Activated naive CD8-positive, alpha-beta T cell treated with anti-CD3 and anti-CD28 coated beads, Interleukin-2, amount 50 U/mL, for 24 hours (primary cell): ENCODE measurements at regions not wholly inside any gene's neighbourhood (a gene's known extent, or its start where the extent isn't known, plus 50 kb on each side); places are given as distances from the start of the nearest gene placed in this dataset.
A peak's percentile ranks its signal among the peaks of the same experiment; 100 is the strongest.

Experiments
- ATAC-seq: fragments of 150-1000 bp; cut with Tn5 transposase; one replicate; pipeline ENCODE4 v1.10.0; 2021
- DNase-seq: peaks from one replicate; pipeline ENCODE4 v3.0.0; 2021
- H3K27ac Mint-ChIP-seq: one replicate; pipeline ENCODE4 v1.8.0; 2021; ENCODE audit warnings: mild to moderate bottlenecking, mixed read lengths
- H3K27me3 Mint-ChIP-seq: one replicate; pipeline ENCODE4 v1.8.0; 2021; ENCODE audit warnings: mixed read lengths
- H3K36me3 Mint-ChIP-seq: one replicate; pipeline ENCODE4 v1.8.0; 2021; ENCODE audit warnings: low read depth, mixed read lengths
- H3K4me1 Mint-ChIP-seq: one replicate; pipeline ENCODE4 v1.8.0; 2021; ENCODE audit warnings: mixed read lengths
- H3K4me3 Mint-ChIP-seq: one replicate; pipeline ENCODE4 v1.8.0; 2021; ENCODE audit warnings: mild to moderate bottlenecking, moderate library complexity, mixed read lengths
- H3K9me3 Mint-ChIP-seq: one replicate; pipeline ENCODE4 v1.8.0; 2021; ENCODE audit warnings: mixed read lengths

GRCh38 chr16:72481419-72481818 is 309.5 kb upstream of the PMFBP1 start:
- peaks cover 1% of the 10 kb centered on the region for H3K36me3 Mint-ChIP-seq

GRCh38 chr16:72480911-72481310 is 309.0 kb upstream of the PMFBP1 start:
- ATAC-seq (no peak), DNase-seq (no peak)
- Mint-ChIP-seq H3K27ac (no peak overlapping the region), H3K36me3 (peaks cover 1% of the 10 kb centered on the region), H3K4me1 (peaks cover 31% of the 10 kb centered on the region), H3K27me3 (no peaks in the 10 kb centered on the region), H3K9me3 (no peaks in the 10 kb centered on the region), H3K4me3 (no peak overlapping the region)

More at GRCh38 chr16:72481419-72481818, 309.5 kb upstream of the PMFBP1 start:
- Mint-ChIP-seq H3K4me3 (no peak overlapping the region), H3K9me3 (no peaks in the 10 kb centered on the region), H3K27ac (no peak overlapping the region), H3K4me1 (peaks cover 31% of the 10 kb centered on the region), H3K27me3 (no peaks in the 10 kb centered on the region)
- ATAC-seq = no peak
- no peak for DNase-seq

- Mint-ChIP-seq H3K27ac (no peak overlapping the region), H3K4me1 (peaks cover 24% of the 10 kb centered on the region), H3K27me3 (no peaks in the 10 kb centered on the region), H3K4me3 (no peak overlapping the region), H3K36me3 (peaks cover 1% of the 10 kb centered on the region), H3K9me3 (no peaks in the 10 kb centered on the region)
- DNase-seq (no peak), ATAC-seq (no peak)
Measured at GRCh38 chr16:72475688-72476087, 303.7 kb upstream of the PMFBP1 start.

GRCh38 chr16:72474501-72475123 is 302.7 kb upstream of the PMFBP1 start:
- peak; percentile 96 for ATAC-seq
- peaks cover 20% of the 10 kb centered on the region for H3K4me1 Mint-ChIP-seq
- peak overlapping the region; percentile 29 for H3K4me3 Mint-ChIP-seq
- peaks cover 1% of the 10 kb centered on the region for H3K36me3 Mint-ChIP-seq
- no peak for DNase-seq
- H3K9me3 Mint-ChIP-seq = no peaks in the 10 kb centered on the region
- no peaks in the 10 kb centered on the region for H3K27me3 Mint-ChIP-seq
- peak overlapping the region; percentile 83 for H3K27ac Mint-ChIP-seq

- ATAC-seq = no peak
Measured at GRCh38 chr16:72473631-72474030, 301.7 kb upstream of the PMFBP1 start.

DNA sequence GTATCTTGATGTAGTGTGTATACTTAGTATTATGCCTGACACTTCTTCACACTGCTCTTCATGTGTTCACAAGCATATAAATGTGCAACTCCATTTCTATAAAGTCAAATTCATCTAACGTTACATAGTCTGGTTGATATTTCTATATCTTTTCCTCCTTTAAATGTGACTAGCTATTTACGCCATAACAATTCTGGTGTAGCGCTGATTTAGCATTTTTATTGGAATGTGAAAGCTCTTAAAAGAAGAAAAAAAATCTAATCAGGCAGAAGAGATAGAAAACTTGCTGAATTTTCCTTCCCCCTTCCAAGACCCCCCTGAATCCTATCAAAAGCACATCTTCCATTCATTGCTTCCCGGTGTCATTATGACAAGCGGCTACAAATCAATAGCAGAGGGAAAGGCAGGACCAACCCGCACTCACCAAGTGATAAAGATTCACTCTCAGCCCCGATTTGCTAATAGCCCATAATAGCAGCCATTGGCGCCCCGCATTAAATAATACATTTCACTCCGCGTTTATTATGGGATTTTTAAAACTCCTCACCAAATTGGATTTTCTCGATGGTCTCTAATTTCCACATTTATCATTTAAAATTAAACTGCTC is 299.5 kb upstream of the PMFBP1 start:
- Mint-ChIP-seq H3K27me3 (no peaks in the 10 kb centered on the region), H3K9me3 (no peaks in the 10 kb centered on the region), H3K4me3 (no peak overlapping the region), H3K27ac (no peak overlapping the region), H3K36me3 (no peaks in the 10 kb centered on the region), H3K4me1 (peaks cover 20% of the 10 kb centered on the region)
- DNase-seq = no peak
- no peak for ATAC-seq

More at GRCh38 chr16:72473631-72474030, 301.7 kb upstream of the PMFBP1 start:
- Mint-ChIP-seq H3K4me1 (peaks cover 20% of the 10 kb centered on the region), H3K27ac (no peak overlapping the region), H3K4me3 (no peak overlapping the region), H3K27me3 (no peaks in the 10 kb centered on the region), H3K36me3 (peaks cover 1% of the 10 kb centered on the region), H3K9me3 (no peaks in the 10 kb centered on the region)
- DNase-seq = no peak

- no peak overlapping the region for H3K4me3 Mint-ChIP-seq
- H3K27ac Mint-ChIP-seq = no peak overlapping the region
- H3K36me3 Mint-ChIP-seq = no peaks in the 10 kb centered on the region
- DNase-seq = no peak
- ATAC-seq = no peak
- H3K4me1 Mint-ChIP-seq = peaks cover 17% of the 10 kb centered on the region
- no peaks in the 10 kb centered on the region for H3K27me3 Mint-ChIP-seq
- no peaks in the 10 kb centered on the region for H3K9me3 Mint-ChIP-seq
Measured at GRCh38 chr16:72470541-72470940, 298.6 kb upstream of the PMFBP1 start.

DNA sequence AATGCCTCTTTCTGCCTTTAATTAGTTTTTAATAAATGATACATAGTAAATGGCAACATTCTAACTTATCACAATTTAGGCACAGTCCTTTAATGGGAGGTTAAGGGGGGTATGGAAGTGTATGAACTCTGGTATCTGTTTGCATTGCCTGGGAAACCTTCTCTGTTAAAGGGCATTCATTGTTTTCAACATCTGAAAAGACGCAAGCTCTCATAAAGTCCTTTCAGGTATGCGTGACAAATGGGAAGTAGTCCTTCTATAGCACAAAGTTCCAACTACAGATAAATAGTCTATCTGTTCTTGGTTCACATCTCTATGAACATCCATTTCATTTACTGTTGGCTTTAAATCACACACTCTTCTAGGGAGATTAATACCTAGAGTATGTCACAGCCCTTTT is 298.0 kb upstream of the PMFBP1 start:
- no peaks in the 10 kb centered on the region for H3K9me3 Mint-ChIP-seq
- H3K4me1 Mint-ChIP-seq = peaks cover 12% of the 10 kb centered on the region
- H3K4me3 Mint-ChIP-seq = no peak overlapping the region
- H3K36me3 Mint-ChIP-seq = no peaks in the 10 kb centered on the region
- no peaks in the 10 kb centered on the region for H3K27me3 Mint-ChIP-seq
- DNase-seq (no peak), ATAC-seq (no peak)
- H3K27ac Mint-ChIP-seq = no peak overlapping the region

- no peaks in the 10 kb centered on the region for H3K4me1 Mint-ChIP-seq
- H3K36me3 Mint-ChIP-seq = no peaks in the 10 kb centered on the region
- H3K27ac Mint-ChIP-seq = no peak overlapping the region
- DNase-seq (no peak), ATAC-seq (no peak)
- no peak overlapping the region for H3K4me3 Mint-ChIP-seq
- no peaks in the 10 kb centered on the region for H3K27me3 Mint-ChIP-seq
- H3K9me3 Mint-ChIP-seq = no peaks in the 10 kb centered on the region
Measured at GRCh38 chr16:72468582-72468981, 296.6 kb upstream of the PMFBP1 start.

DNA sequence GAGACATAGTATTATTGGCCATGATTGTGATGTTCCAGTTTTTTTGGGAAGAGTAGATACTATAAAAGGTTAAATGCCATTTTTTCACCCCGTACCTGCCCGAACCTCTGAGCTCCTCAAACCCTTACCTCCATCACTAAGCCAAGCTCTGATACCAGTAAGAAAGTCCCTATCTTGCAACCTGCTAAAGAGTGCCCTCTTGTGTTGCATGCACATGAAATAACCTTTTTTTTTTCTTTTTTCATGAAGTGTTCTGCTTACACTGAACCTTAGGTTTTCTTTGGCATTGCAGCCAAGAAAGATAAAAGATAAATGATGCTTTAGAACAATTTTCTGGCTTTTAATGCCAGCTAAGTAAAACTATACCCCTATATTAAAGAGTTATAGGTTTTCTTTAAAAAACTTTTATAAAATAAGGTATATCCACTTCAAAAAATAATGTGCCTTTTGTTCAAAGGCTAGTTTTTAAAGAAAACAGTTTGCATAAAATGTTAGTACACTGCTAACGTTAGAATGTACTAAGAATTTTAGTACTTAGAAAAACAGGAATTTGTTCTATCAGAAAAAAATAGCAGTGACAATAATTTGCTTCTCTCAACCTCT is 295.3 kb upstream of the PMFBP1 start:
- H3K27me3 Mint-ChIP-seq = no peaks in the 10 kb centered on the region
- H3K4me1 Mint-ChIP-seq = no peaks in the 10 kb centered on the region
- no peak overlapping the region for H3K27ac Mint-ChIP-seq
- no peak for ATAC-seq
- DNase-seq = no peak
- H3K4me3 Mint-ChIP-seq = no peak overlapping the region
- no peaks in the 10 kb centered on the region for H3K36me3 Mint-ChIP-seq
- H3K9me3 Mint-ChIP-seq = no peaks in the 10 kb centered on the region

- Mint-ChIP-seq H3K36me3 (no peaks in the 10 kb centered on the region), H3K4me1 (no peaks in the 10 kb centered on the region), H3K27me3 (no peaks in the 10 kb centered on the region), H3K27ac (no peak overlapping the region), H3K4me3 (no peak overlapping the region), H3K9me3 (peaks cover 3% of the 10 kb centered on the region)
- DNase-seq (no peak), ATAC-seq (no peak)
Measured at GRCh38 chr16:72464597-72465368, 292.8 kb upstream of the PMFBP1 start.

GRCh38 chr16:72464052-72464451 is 292.1 kb upstream of the PMFBP1 start:
- no peaks in the 10 kb centered on the region for H3K4me1 Mint-ChIP-seq
- DNase-seq = no peak
- H3K9me3 Mint-ChIP-seq = peaks cover 4% of the 10 kb centered on the region
- no peak overlapping the region for H3K27ac Mint-ChIP-seq
- H3K27me3 Mint-ChIP-seq = no peaks in the 10 kb centered on the region
- no peak overlapping the region for H3K4me3 Mint-ChIP-seq
- ATAC-seq = no peak
- no peaks in the 10 kb centered on the region for H3K36me3 Mint-ChIP-seq

GRCh38 chr16:72458035-72458434 is 286.1 kb upstream of the PMFBP1 start:
- Mint-ChIP-seq H3K27ac (no peak overlapping the region), H3K9me3 (peaks cover 35% of the 10 kb centered on the region), H3K36me3 (peaks cover 11% of the 10 kb centered on the region), H3K4me3 (no peak overlapping the region), H3K4me1 (no peaks in the 10 kb centered on the region), H3K27me3 (no peaks in the 10 kb centered on the region)
- DNase-seq (no peak), ATAC-seq (no peak)

- Mint-ChIP-seq H3K9me3 (peaks cover 41% of the 10 kb centered on the region), H3K27ac (no peak overlapping the region), H3K4me3 (no peak overlapping the region), H3K4me1 (no peaks in the 10 kb centered on the region), H3K36me3 (peaks cover 11% of the 10 kb centered on the region), H3K27me3 (no peaks in the 10 kb centered on the region)
- no peak for DNase-seq
- ATAC-seq = no peak
Measured at GRCh38 chr16:72457243-72457940, 285.4 kb upstream of the PMFBP1 start.
